ENCODE measurements at regions not wholly inside any gene's neighbourhood (a gene's known extent, or its start where the extent isn't known, plus 50 kb on each side); places are given as distances from the start of the nearest gene placed in this dataset.

DNA sequence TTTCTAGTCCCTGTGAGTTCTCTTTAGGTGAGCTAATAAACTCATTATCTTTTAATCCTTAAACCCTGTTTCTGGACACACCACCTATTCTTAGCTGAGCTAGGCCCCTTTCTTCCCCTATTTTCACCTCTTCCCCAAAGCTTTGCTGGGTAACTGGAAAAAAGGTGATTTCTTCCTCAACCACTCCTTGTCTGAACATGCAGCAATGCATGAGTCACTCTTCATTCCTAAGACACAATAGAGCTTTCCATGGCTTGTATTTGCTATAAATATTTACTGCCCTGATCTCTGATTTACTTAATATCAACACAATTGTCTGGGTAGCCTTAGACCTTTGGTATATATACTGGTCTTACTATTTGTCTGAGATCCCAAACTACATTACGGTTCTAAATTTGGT is 370.9 kb downstream of the KLF5 start:
- Histone ChIP-seq H3K4me1 (ENCODE audit: control insufficient read depth, insufficient read depth, low read length) (no peaks in the 10 kb centered on the region), H3K36me3 (ENCODE audit: control insufficient read depth, insufficient read depth, low read length) (no peaks in the 10 kb centered on the region), H3K27ac (ENCODE audit: low read length) (no peak overlapping the region), H3K27me3 (ENCODE audit: control insufficient read depth, insufficient read depth, low read length) (no peaks in the 10 kb centered on the region), H3K4me3 (ENCODE audit: low read depth in 2 of 2, low read length in 2 of 2) (no peak overlapping the region), H3K9me3 (ENCODE audit: control insufficient read depth, insufficient read depth, low read depth, low read length) (no peaks in the 10 kb centered on the region)
- in situ Hi-C loops (cut with HindIII; ENCODE audit: low pct_unique_long_range_greater_than_20kb, low sequenced_read_pairs), result no loop called here
- no peak for TF ChIP-seq SIN3A (IDR thresholded peaks at IDR 0.05; ENCODE audit: borderline replicate concordance, insufficient read depth, low read depth, low read length)
- TF ChIP-seq, protein P1, sequence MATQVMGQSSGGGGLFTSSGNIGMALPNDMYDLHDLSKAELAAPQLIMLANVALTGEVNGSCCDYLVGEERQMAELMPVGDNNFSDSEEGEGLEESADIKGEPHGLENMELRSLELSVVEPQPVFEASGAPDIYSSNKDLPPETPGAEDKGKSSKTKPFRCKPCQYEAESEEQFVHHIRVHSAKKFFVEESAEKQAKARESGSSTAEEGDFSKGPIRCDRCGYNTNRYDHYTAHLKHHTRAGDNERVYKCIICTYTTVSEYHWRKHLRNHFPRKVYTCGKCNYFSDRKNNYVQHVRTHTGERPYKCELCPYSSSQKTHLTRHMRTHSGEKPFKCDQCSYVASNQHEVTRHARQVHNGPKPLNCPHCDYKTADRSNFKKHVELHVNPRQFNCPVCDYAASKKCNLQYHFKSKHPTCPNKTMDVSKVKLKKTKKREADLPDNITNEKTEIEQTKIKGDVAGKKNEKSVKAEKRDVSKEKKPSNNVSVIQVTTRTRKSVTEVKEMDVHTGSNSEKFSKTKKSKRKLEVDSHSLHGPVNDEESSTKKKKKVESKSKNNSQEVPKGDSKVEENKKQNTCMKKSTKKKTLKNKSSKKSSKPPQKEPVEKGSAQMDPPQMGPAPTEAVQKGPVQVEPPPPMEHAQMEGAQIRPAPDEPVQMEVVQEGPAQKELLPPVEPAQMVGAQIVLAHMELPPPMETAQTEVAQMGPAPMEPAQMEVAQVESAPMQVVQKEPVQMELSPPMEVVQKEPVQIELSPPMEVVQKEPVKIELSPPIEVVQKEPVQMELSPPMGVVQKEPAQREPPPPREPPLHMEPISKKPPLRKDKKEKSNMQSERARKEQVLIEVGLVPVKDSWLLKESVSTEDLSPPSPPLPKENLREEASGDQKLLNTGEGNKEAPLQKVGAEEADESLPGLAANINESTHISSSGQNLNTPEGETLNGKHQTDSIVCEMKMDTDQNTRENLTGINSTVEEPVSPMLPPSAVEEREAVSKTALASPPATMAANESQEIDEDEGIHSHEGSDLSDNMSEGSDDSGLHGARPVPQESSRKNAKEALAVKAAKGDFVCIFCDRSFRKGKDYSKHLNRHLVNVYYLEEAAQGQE (IDR thresholded peaks at IDR 0.05; ENCODE audit: insufficient read depth in 1 of 2, low read depth in 2 of 2, low read length in 1 of 2), result no peak
- TF ChIP-seq, protein P2, sequence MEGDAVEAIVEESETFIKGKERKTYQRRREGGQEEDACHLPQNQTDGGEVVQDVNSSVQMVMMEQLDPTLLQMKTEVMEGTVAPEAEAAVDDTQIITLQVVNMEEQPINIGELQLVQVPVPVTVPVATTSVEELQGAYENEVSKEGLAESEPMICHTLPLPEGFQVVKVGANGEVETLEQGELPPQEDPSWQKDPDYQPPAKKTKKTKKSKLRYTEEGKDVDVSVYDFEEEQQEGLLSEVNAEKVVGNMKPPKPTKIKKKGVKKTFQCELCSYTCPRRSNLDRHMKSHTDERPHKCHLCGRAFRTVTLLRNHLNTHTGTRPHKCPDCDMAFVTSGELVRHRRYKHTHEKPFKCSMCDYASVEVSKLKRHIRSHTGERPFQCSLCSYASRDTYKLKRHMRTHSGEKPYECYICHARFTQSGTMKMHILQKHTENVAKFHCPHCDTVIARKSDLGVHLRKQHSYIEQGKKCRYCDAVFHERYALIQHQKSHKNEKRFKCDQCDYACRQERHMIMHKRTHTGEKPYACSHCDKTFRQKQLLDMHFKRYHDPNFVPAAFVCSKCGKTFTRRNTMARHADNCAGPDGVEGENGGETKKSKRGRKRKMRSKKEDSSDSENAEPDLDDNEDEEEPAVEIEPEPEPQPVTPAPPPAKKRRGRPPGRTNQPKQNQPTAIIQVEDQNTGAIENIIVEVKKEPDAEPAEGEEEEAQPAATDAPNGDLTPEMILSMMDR (IDR thresholded peaks at IDR 0.05), result no peak
- no peak for TF ChIP-seq TCF7L2 (IDR thresholded peaks at IDR 0.05; ENCODE audit: low read depth, low read length)
- TF ChIP-seq POLR2AphosphoS5 (IDR thresholded peaks at IDR 0.05; ENCODE audit: low read depth, low read length), result no peak
- DNase-seq (ENCODE audit: low read depth, low spot score) (no peak), ATAC-seq (no peak)
- intact Hi-C loops (cut with micrococcal nuclease; ENCODE audit: unreplicated experiment), result no loop called here
- ChIA-PET POLR2A (no interaction called here), CTCF (no interaction called here)
- BruUV-seq (replicated peaks), result no TSS peak

DNA sequence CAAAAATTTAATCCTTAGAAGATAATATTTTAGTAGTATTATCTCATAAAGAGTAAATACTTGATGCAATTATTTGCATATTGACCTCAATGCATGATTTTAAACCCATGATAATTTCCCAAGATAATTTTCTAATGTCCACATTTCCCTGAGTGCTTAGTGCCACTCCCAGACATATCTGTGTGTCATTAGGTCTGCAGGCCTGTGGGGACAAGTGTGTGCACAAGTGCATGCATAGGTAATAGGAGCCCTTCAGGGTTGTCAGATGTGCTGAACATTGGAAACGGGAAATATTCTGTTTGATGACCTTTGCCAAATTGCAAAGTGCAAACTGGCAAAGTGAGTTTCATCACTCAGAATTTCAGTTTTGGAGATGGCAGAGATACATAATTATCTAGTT is 369.9 kb downstream of the KLF5 start:
- H3K4me3 ChIP-seq (ENCODE audit: low read depth in 2 of 2, low read length in 2 of 2), result no peak overlapping the region
- no peaks in the 10 kb centered on the region for H3K27me3 ChIP-seq (ENCODE audit: control insufficient read depth, insufficient read depth, low read length)
- ChIA-PET POLR2A (no interaction called here), CTCF (no interaction called here)
- no TSS peak for BruUV-seq (replicated peaks)
- ATAC-seq (no peak), DNase-seq (ENCODE audit: low read depth, low spot score) (no peak)
- intact Hi-C loops (cut with micrococcal nuclease; ENCODE audit: unreplicated experiment), result no loop called here
- no peaks in the 10 kb centered on the region for H3K4me1 ChIP-seq (ENCODE audit: control insufficient read depth, insufficient read depth, low read length)
- in situ Hi-C loops (cut with HindIII; ENCODE audit: low pct_unique_long_range_greater_than_20kb, low sequenced_read_pairs), result no loop called here
- TF ChIP-seq, protein P2 (IDR thresholded peaks at IDR 0.05), result no peak
- TF ChIP-seq, protein P1 (IDR thresholded peaks at IDR 0.05; ENCODE audit: insufficient read depth in 1 of 2, low read depth in 2 of 2, low read length in 1 of 2), result no peak
- TF ChIP-seq SIN3A (IDR thresholded peaks at IDR 0.05; ENCODE audit: borderline replicate concordance, insufficient read depth, low read depth, low read length) (no peak), POLR2AphosphoS5 (IDR thresholded peaks at IDR 0.05; ENCODE audit: low read depth, low read length) (no peak), TCF7L2 (IDR thresholded peaks at IDR 0.05; ENCODE audit: low read depth, low read length) (no peak)
- H3K9me3 ChIP-seq (ENCODE audit: control insufficient read depth, insufficient read depth, low read depth, low read length), result no peaks in the 10 kb centered on the region
- no peak overlapping the region for H3K27ac ChIP-seq (ENCODE audit: low read length)
- H3K36me3 ChIP-seq (ENCODE audit: control insufficient read depth, insufficient read depth, low read length), result no peaks in the 10 kb centered on the region
